ENCODE measurements at regions not wholly inside any gene's neighbourhood (a gene's known extent, or its start where the extent isn't known, plus 50 kb on each side); places are given as distances from the start of the nearest gene placed in this dataset.

DNA sequence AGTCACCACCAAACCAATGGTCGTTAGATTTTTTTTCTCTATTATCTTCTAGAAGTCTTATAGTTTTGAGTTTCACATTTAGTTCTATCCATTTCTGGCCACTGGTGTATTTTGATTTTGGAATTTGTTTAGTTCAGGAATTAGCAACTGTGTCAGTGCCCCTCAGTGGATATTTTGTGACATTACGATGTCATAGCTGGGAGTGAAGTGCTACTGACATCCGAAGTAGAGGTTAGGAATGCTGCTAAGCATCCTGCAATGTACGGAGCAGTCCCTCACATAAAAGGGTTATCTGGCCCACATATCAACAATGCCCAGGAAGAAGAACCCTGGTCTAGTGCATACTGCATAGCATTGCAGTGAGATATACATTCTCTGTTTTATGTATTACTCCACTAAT is 157.4 kb upstream of the RGPD4 start:
- TF ChIP-seq, protein P1, sequence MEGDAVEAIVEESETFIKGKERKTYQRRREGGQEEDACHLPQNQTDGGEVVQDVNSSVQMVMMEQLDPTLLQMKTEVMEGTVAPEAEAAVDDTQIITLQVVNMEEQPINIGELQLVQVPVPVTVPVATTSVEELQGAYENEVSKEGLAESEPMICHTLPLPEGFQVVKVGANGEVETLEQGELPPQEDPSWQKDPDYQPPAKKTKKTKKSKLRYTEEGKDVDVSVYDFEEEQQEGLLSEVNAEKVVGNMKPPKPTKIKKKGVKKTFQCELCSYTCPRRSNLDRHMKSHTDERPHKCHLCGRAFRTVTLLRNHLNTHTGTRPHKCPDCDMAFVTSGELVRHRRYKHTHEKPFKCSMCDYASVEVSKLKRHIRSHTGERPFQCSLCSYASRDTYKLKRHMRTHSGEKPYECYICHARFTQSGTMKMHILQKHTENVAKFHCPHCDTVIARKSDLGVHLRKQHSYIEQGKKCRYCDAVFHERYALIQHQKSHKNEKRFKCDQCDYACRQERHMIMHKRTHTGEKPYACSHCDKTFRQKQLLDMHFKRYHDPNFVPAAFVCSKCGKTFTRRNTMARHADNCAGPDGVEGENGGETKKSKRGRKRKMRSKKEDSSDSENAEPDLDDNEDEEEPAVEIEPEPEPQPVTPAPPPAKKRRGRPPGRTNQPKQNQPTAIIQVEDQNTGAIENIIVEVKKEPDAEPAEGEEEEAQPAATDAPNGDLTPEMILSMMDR (IDR thresholded peaks at IDR 0.05), result peak in 1 of 3 experiments; percentile 7
- intact Hi-C loops (cut with DNase I), result loop anchor here (5.0 kb wide), 1 partner anchor 1032 kb away; no protein-coding TSS in a partner anchor
- no peak overlapping the region for H3K27ac ChIP-seq
- H3K36me3 ChIP-seq, result no peaks in the 10 kb centered on the region
- no peaks in the 10 kb centered on the region for H3K4me1 ChIP-seq
- no peak overlapping the region for H3K4me3 ChIP-seq
- H3K27me3 ChIP-seq, result no peaks in the 10 kb centered on the region
- peaks cover 0 to 11% of the 10 kb centered on the region in 2 donors for H3K9me3 ChIP-seq
- no peak for DNase-seq (ENCODE audit: low spot score in 2 of 2)

DNA sequence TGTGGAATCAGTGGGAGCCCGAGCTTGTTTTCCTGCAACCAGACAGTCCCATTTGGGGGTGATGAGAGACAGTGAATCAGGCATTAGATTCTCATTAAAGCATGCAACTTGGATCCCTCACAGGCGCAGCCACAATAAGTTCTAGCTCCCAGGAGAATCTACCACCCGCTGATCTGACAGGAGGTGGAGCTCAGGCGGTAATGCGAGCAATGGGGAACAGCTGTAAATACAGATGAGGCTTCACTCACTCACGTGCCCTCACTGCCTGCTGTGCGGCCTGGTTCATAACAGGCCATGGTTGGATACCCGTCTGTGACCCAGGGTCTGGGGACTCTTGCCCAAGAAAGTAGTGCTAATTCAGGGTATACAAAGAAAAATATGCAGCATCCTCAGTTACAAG is 144.8 kb upstream of the RGPD4 start:
- H3K27ac ChIP-seq, result no peak overlapping the region
- no peaks in the 10 kb centered on the region for H3K27me3 ChIP-seq
- TF ChIP-seq, protein P1 (IDR thresholded peaks at IDR 0.05), result no peak
- no peak overlapping the region for H3K4me3 ChIP-seq
- H3K4me1 ChIP-seq, result no peaks in the 10 kb centered on the region
- no peak for DNase-seq (ENCODE audit: low spot score in 2 of 2)
- no peaks in the 10 kb centered on the region for H3K36me3 ChIP-seq
- H3K9me3 ChIP-seq, result no peaks in the 10 kb centered on the region
- intact Hi-C loops (cut with DNase I), result no loop called here

DNA sequence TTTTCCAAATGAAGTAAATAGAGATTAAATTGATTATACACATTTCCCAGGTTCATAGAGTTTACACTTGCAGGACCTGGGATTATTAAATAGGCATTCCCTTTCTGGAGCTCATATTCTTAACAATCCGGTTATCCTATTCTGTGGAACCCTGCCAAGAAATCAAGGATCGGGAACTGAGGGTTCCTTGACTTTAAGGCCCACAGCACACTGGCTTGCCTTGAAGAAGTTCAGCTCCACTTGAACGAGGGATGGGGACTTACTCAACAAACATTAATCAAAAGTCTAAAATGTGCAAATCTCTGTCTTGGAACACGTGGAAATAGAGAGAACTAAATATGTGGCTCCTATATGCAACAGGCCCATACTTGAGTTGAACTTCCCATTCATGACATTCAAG is 142.3 kb upstream of the RGPD4 start:
- H3K27ac ChIP-seq, result no peak overlapping the region
- TF ChIP-seq, protein P1 (IDR thresholded peaks at IDR 0.05), result no peak
- H3K4me1 ChIP-seq, result no peaks in the 10 kb centered on the region
- no peaks in the 10 kb centered on the region for H3K36me3 ChIP-seq
- no peak for DNase-seq (ENCODE audit: low spot score in 2 of 2)
- no peaks in the 10 kb centered on the region for H3K9me3 ChIP-seq
- H3K27me3 ChIP-seq, result no peaks in the 10 kb centered on the region
- intact Hi-C loops (cut with DNase I), result no loop called here
- no peak overlapping the region for H3K4me3 ChIP-seq

DNA sequence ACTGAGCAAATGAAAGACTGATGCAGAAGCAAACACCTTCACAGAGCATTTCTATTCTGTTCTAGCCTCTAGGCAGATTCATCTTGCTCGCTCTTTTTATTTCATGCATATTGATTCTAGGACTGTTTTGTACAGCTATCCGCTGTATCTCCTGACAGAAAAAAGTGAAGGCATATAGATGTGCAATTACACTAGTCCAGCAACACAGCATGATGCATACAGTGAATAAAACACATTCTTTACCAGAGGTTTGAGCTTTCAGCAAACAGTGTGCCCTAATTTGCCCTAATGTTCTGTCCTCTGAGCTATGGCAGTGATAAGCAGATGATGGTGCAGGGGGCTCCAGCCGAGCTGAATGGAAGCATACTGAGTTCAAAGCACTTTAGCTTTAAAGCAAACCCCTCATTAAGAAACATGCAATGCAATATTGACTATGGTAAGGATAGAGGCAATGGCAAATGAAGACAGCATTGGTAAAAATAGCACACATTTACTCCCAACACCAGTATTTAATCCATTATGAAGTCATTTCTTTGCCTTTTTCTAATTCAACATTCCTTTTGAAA is 141.2 kb upstream of the RGPD4 start:
- Histone ChIP-seq H3K9me3 (no peaks in the 10 kb centered on the region), H3K36me3 (no peaks in the 10 kb centered on the region), H3K4me3 (no peak overlapping the region), H3K27ac (no peak overlapping the region), H3K4me1 (no peaks in the 10 kb centered on the region), H3K27me3 (no peaks in the 10 kb centered on the region)
- DNase-seq (ENCODE audit: low spot score in 2 of 2), result no peak
- intact Hi-C loops (cut with DNase I), result no loop called here
- TF ChIP-seq, protein P1 (IDR thresholded peaks at IDR 0.05), result no peak

DNA sequence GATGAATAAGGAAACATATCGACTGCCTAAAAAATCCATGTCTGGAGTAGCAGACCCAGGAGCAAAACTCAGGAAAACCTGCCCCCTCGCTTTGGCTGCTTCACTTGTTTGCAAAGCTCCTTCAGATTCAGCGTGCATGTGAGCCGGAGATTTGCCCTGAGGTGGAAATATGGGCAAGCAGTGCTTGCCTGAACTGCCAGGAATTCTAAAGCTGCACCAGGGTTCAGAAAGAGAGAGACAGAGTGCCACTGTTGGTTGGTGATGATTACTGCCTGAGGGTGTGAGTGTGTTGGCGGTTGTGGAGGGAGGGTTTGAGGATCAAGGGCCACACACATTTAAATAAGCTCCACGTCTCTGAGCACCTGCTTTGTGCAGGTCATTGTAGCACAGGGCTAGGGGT is 139.6 kb upstream of the RGPD4 start:
- Histone ChIP-seq H3K9me3 (no peaks in the 10 kb centered on the region), H3K4me3 (no peak overlapping the region), H3K4me1 (no peaks in the 10 kb centered on the region), H3K27ac (no peak overlapping the region), H3K27me3 (no peaks in the 10 kb centered on the region), H3K36me3 (no peaks in the 10 kb centered on the region)
- intact Hi-C loops (cut with DNase I), result no loop called here
- TF ChIP-seq, protein P1 (IDR thresholded peaks at IDR 0.05), result no peak
- no peak for DNase-seq (ENCODE audit: low spot score in 2 of 2)

DNA sequence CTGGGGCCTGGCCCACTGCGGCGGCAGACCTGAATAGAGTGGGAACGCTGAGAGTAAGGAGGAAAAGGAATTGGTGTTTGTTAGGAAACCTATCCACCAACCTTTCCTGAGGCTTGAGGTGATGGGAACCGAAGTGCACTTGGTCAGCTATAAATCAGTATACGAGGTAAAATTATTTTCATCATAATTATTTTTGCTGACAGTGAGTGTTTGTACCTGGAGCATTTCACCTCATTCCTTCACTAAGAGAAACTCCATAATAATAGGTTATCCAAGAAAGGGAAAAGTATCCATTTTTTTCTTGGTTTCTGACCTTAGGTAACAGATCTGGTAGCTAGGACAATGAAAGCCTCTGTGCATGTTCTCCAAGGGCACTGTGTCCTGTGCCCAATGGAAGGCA is 138.6 kb upstream of the RGPD4 start:
- Histone ChIP-seq H3K27me3 (no peaks in the 10 kb centered on the region), H3K9me3 (no peaks in the 10 kb centered on the region), H3K4me3 (no peak overlapping the region), H3K4me1 (no peaks in the 10 kb centered on the region), H3K27ac (no peak overlapping the region), H3K36me3 (no peaks in the 10 kb centered on the region)
- TF ChIP-seq, protein P1 (IDR thresholded peaks at IDR 0.05), result no peak
- no peak for DNase-seq (ENCODE audit: low spot score in 2 of 2)
- intact Hi-C loops (cut with DNase I), result no loop called here
